A549 (cell line): ENCODE measurements at regions not wholly inside any gene's neighbourhood (a gene's known extent, or its start where the extent isn't known, plus 50 kb on each side); places are given as distances from the start of the nearest gene placed in this dataset.

ENCODE experiments used
- ATAC-seq, 2 experiments: fragments of 200-7000 bp in 1 of 2; fragments of >200 bp in 1 of 2; cut with Nextera tagmentation in 1 of 2; cut with Tn5 transposase in 1 of 2; 3 replicates each; pipeline versions ENCODE4 v1.8.0 to v1.9.1; 2018 to 2020; ENCODE audit warnings: mild to moderate bottlenecking in 1 of 2, moderate library complexity in 1 of 2
- CTCF ChIA-PET: fragments of 300-600 bp; sonication (Branson Sonifier 250); formaldehyde crosslinking; extraction: SDS; loops from one replicate; lab custom pipeline; 2021; ENCODE audit warnings: antibody characterized with exemption, inconsistent platforms; lab: Yijun Ruan, JAX
- POLR2A ChIA-PET: fragments of 350-600 bp; formaldehyde crosslinking; extraction: SDS; loops from one replicate; lab custom pipeline; 2021; ENCODE audit warnings: antibody characterized with exemption, inconsistent platforms; lab: Yijun Ruan, JAX
- DNase-seq, 2 experiments: peaks; one replicate each; pipeline versions ENCODE4 v3.0.0 to v3.0.0-alpha.2; 2011 to 2016; ENCODE audit warnings: low read depth in 1 of 2, low spot score in 1 of 2
- FAIRE-seq: peaks from 2 replicates; lab custom pipeline; 2011; peaks lifted over from hg19 to GRCh38; lab: Jason Lieb, UNC
- H3K27ac ChIP-seq, 2 experiments: fragments of >200 bp; sonication (Bioruptor Twin); formaldehyde crosslinking; 3 replicates each; pipeline ENCODE4 v1.5.1; 2016 to 2017
- H3K4me1 ChIP-seq: fragments of >200 bp; sonication (Bioruptor Twin); formaldehyde crosslinking; 3 replicates; pipeline ENCODE4 v1.6.1; 2016
- H3K4me2 ChIP-seq: fragments of >200 bp; sonication (Bioruptor Twin); formaldehyde crosslinking; 3 replicates; pipeline ENCODE4 v1.6.1; 2016
- H3K4me3 ChIP-seq: fragments of >200 bp; sonication (Bioruptor Twin); formaldehyde crosslinking; 3 replicates; pipeline ENCODE4 v1.5.1; 2016
- H3K9me3 ChIP-seq: fragments of >200 bp; sonication (Bioruptor Twin); formaldehyde crosslinking; 3 replicates; pipeline ENCODE4 v1.6.1; 2016
- ATOH8 ChIP-seq: fragments of 250-450 bp; sonication (Bioruptor Pico); IDR thresholded peaks from 2 replicates; pipeline ENCODE4 v1.5.0; 2020; ENCODE audit warnings: low read depth, mild to moderate bottlenecking, moderate library complexity
- CBX2 ChIP-seq: fragments of 200-600 bp; sonication (generic); IDR thresholded peaks from 2 replicates; pipeline ENCODE4 v1.6.1; 2016; ENCODE audit warnings: low read depth, mild to moderate bottlenecking, borderline replicate concordance
- CHD2 ChIP-seq: fragments of 150-350 bp; IDR thresholded peaks from 2 replicates; pipeline ENCODE4 v1.6.1; 2014; ENCODE audit warnings: low read length; ENCODE audit not compliant: partially characterized antibody
- CTCF ChIP-seq: fragments of >200 bp; sonication (Bioruptor Twin); formaldehyde crosslinking; IDR thresholded peaks from 3 replicates; pipeline ENCODE4 v1.5.1; 2016
- EHF ChIP-seq: fragments of 250-450 bp; sonication (Bioruptor Pico); IDR thresholded peaks from 2 replicates; pipeline ENCODE4 v1.5.0; 2020; ENCODE audit warnings: mild to moderate bottlenecking
- EHMT2 ChIP-seq: fragments of 200-600 bp; sonication (generic); IDR thresholded peaks from 2 replicates; pipeline ENCODE4 v1.6.1; 2016; ENCODE audit warnings: antibody characterized with exemption, low read depth, mild to moderate bottlenecking, moderate library complexity
- ESRRA ChIP-seq: fragments of 150-350 bp; IDR thresholded peaks from 2 replicates; pipeline ENCODE4 v1.6.1; 2014; ENCODE audit warnings: mild to moderate bottlenecking, low read length, borderline replicate concordance
- FOSB ChIP-seq: fragments of 250-450 bp; sonication (Bioruptor Pico); IDR thresholded peaks from 2 replicates; pipeline ENCODE4 v1.5.0; 2020; ENCODE audit warnings: mild to moderate bottlenecking, moderate library complexity
- FOSL2 ChIP-seq, 2 experiments: fragments of 450-650 bp in 1 of 2; fragments of >200 bp in 1 of 2; sonication (Bioruptor Twin) in 1 of 2; formaldehyde crosslinking; IDR thresholded peaks; 2 replicates each; pipeline versions ENCODE4 v1.5.0 to v1.6.1; 2016 to 2020; ENCODE audit warnings: mild to moderate bottlenecking in 1 of 2, moderate library complexity in 1 of 2
- GATA3 ChIP-seq: IDR thresholded peaks from 2 replicates; pipeline ENCODE4 v1.6.1; 2012; ENCODE audit warnings: borderline replicate concordance
- HEYL ChIP-seq: fragments of 250-450 bp; sonication (Bioruptor Pico); IDR thresholded peaks from 2 replicates; pipeline ENCODE4 v1.8.0; 2021; ENCODE audit warnings: mild to moderate bottlenecking, moderate library complexity
- HMGXB4 ChIP-seq: fragments of 250-450 bp; sonication (Bioruptor Pico); IDR thresholded peaks from 2 replicates; pipeline ENCODE4 v1.5.0; 2021; ENCODE audit warnings: mild to moderate bottlenecking, moderate library complexity, borderline replicate concordance
- HOXA7 ChIP-seq: fragments of 250-450 bp; sonication (Bioruptor Pico); IDR thresholded peaks from 2 replicates; pipeline ENCODE4 v1.5.0; 2020; ENCODE audit warnings: mild to moderate bottlenecking, moderate library complexity
- JUN ChIP-seq, 2 experiments: fragments of >200 bp; sonication (Bioruptor Twin); formaldehyde crosslinking; IDR thresholded peaks; 2 replicates in 1 of 2; 3 replicates in 1 of 2; pipeline ENCODE4 v1.6.1; 2016 to 2017
- JUNB ChIP-seq: fragments of >200 bp; sonication (Bioruptor Twin); formaldehyde crosslinking; IDR thresholded peaks from 2 replicates; pipeline ENCODE4 v1.6.1; 2016
- KDM5A ChIP-seq: fragments of 200-600 bp; sonication (generic); IDR thresholded peaks from 2 replicates; pipeline ENCODE4 v1.6.1; 2016; ENCODE audit warnings: antibody characterized with exemption, mild to moderate bottlenecking
- MAFK ChIP-seq: fragments of 450-650 bp; IDR thresholded peaks from 2 replicates; pipeline ENCODE4 v1.6.1; 2014; ENCODE audit not compliant: partially characterized antibody
- MAX ChIP-seq: IDR thresholded peaks from 2 replicates; pipeline ENCODE4 v1.6.1; 2012
- MAZ ChIP-seq: fragments of 150-350 bp; IDR thresholded peaks from 2 replicates; pipeline ENCODE4 v1.6.1; 2014; ENCODE audit warnings: antibody characterized with exemption, low read depth, low read length, borderline replicate concordance
- NPAS2 ChIP-seq: fragments of 250-450 bp; sonication (Bioruptor Pico); IDR thresholded peaks from 2 replicates; pipeline ENCODE4 v1.8.0; 2022; ENCODE audit warnings: mild to moderate bottlenecking, moderate library complexity, borderline replicate concordance
- PHF8 ChIP-seq: fragments of 200-600 bp; sonication (generic); IDR thresholded peaks from 2 replicates; pipeline ENCODE4 v1.6.1; 2016; ENCODE audit warnings: low read depth, mild to moderate bottlenecking, antibody characterized with exemption, moderate library complexity, borderline replicate concordance
- POLR2A ChIP-seq: IDR thresholded peaks from 2 replicates; pipeline ENCODE4 v1.6.1; 2012; ENCODE audit warnings: mild to moderate bottlenecking, low read length
- POLR2AphosphoS2 ChIP-seq: conservative IDR thresholded peaks from 2 replicates; pipeline ENCODE4 v1.6.1; 2012; ENCODE audit warnings: low read length, improper control_type of control experiment, inconsistent platforms
- RAD21 ChIP-seq, 2 experiments: fragments of >200 bp in 1 of 2; sonication (Bioruptor Twin) in 1 of 2; formaldehyde crosslinking in 1 of 2; IDR thresholded peaks in 1 of 2; conservative IDR thresholded peaks in 1 of 2; 2 replicates in 1 of 2; 3 replicates in 1 of 2; pipeline ENCODE4 v1.6.1; 2012 to 2018; ENCODE audit warnings: inconsistent platforms in 1 of 2
- RARB ChIP-seq: fragments of 250-450 bp; sonication (Bioruptor Pico); IDR thresholded peaks from 2 replicates; pipeline ENCODE4 v1.8.0; 2021; ENCODE audit warnings: mild to moderate bottlenecking, moderate library complexity
- RFX5 ChIP-seq: fragments of 450-650 bp; IDR thresholded peaks from 2 replicates; pipeline ENCODE4 v1.7.1; 2014; ENCODE audit warnings: antibody characterized with exemption, mild to moderate bottlenecking, moderate library complexity
- RNF2 ChIP-seq: fragments of 200-600 bp; sonication (generic); IDR thresholded peaks from 2 replicates; pipeline ENCODE4 v1.6.1; 2016; ENCODE audit warnings: low read depth, mild to moderate bottlenecking, antibody characterized with exemption, moderate library complexity, borderline replicate concordance
- ZC3H11A ChIP-seq: fragments of 450-650 bp; IDR thresholded peaks from 2 replicates; pipeline ENCODE4 v1.6.1; 2014; ENCODE audit warnings: antibody characterized with exemption, mild to moderate bottlenecking
- ZFP36 ChIP-seq: fragments of 450-650 bp; IDR thresholded peaks from 2 replicates; pipeline ENCODE4 v1.6.1; 2014; ENCODE audit warnings: borderline replicate concordance; ENCODE audit not compliant: partially characterized antibody
- ZNF302 ChIP-seq: fragments of 250-450 bp; sonication (Bioruptor Pico); IDR thresholded peaks from 2 replicates; pipeline ENCODE4 v1.9.0; 2021; ENCODE audit warnings: inconsistent platforms, mild to moderate bottlenecking, moderate library complexity
- WGBS: methylation state at CpG from one replicate; pipeline ENCODE4 v1.1.6; 2017; ENCODE audit errors: missing lambda C conversion rate; 5-methylcytosine and 5-hydroxymethylcytosine counted together

- FAIRE-seq (no peak), DNase-seq (no peak), ATAC-seq (0 out of 6 replicates have a peak, but pooled peaks of 1 of the 2 experiments have one; percentile 20)
- POLR2A ChIA-PET: no interaction called here
- H3K4me1 ChIP-seq: no peaks in the 10 kb centered on the region
- H3K9me3 ChIP-seq: no peaks in the 10 kb centered on the region
- H3K4me3 ChIP-seq: no peak overlapping the region
- H3K4me2 ChIP-seq: no peak overlapping the region
- 0% methylated on average over 1 of the region's 1 CpG for WGBS
- TF ChIP-seq MAX: no peak
- no peak for TF ChIP-seq HEYL
- TF ChIP-seq RFX5: no peak
- TF ChIP-seq EHMT2: no peak
- TF ChIP-seq HOXA7: no peak
- TF ChIP-seq ZNF302 (CRISPR knock-in tag): no peak
- TF ChIP-seq ZC3H11A: no peak
- no peak for TF ChIP-seq NPAS2 (CRISPR knock-in tag)
- TF ChIP-seq CTCF: no peak
- TF ChIP-seq HMGXB4 (CRISPR knock-in tag): no peak
- TF ChIP-seq RNF2: no peak
- no peak for TF ChIP-seq JUNB
- no peak for TF ChIP-seq ATOH8 (CRISPR knock-in tag)
- no peak for TF ChIP-seq ZFP36
- TF ChIP-seq FOSB (CRISPR knock-in tag): no peak
- TF ChIP-seq JUN (IDR thresholded peaks at IDR 0.05): no peak
- no peak for TF ChIP-seq EHF (CRISPR knock-in tag)
- no peak for TF ChIP-seq RARB (CRISPR knock-in tag)
- TF ChIP-seq CBX2: no peak
- TF ChIP-seq MAZ: no peak
- CTCF ChIA-PET: interaction anchor here (1.0 kb wide), 2 partner anchors 111 to 1904 kb away, joined by 3 read pairs; no protein-coding TSS in a partner anchor
- H3K27ac ChIP-seq: no peak overlapping the region
Observed at GRCh38 chr1:157307491-157307890, 169.3 kb upstream of the ETV3 start.

- CTCF ChIA-PET: no interaction called here
- no peaks in the 10 kb centered on the region for H3K9me3 ChIP-seq
- FAIRE-seq (no peak), ATAC-seq (no peak), DNase-seq (no peak)
- under 1% methylated on average over 3 of the region's 3 CpGs for WGBS
- H3K4me2 ChIP-seq: no peak overlapping the region
- no peaks in the 10 kb centered on the region for H3K4me1 ChIP-seq
- no peak for TF ChIP-seq CHD2
- no peak for TF ChIP-seq KDM5A
- TF ChIP-seq POLR2AphosphoS2: no peak
- TF ChIP-seq GATA3: no peak
- TF ChIP-seq MAX: no peak
- TF ChIP-seq HEYL: no peak
- TF ChIP-seq HOXA7: no peak
- TF ChIP-seq POLR2A: no peak
- TF ChIP-seq MAFK: no peak
- no peak for TF ChIP-seq RAD21 (conservative IDR thresholded peaks at IDR 0.05 in 1 of 2, IDR thresholded peaks at IDR 0.05 in 1 of 2)
- no peak for TF ChIP-seq NPAS2 (CRISPR knock-in tag)
- no peak for TF ChIP-seq ESRRA
- TF ChIP-seq EHMT2: no peak
- TF ChIP-seq FOSL2 (IDR thresholded peaks at IDR 0.05): no peak
- no peak for TF ChIP-seq FOSL2 (CRISPR knock-in tag; IDR thresholded peaks at IDR 0.05)
- TF ChIP-seq PHF8: no peak
- no peak overlapping the region for H3K27ac ChIP-seq
- POLR2A ChIA-PET: no interaction called here
- no peak overlapping the region for H3K4me3 ChIP-seq
Observed at GRCh38 chr1:157306896-157307295, 168.7 kb upstream of the ETV3 start.
